NB4 (cell line): ENCODE measurements at regions not wholly inside any gene's neighbourhood (a gene's known extent, or its start where the extent isn't known, plus 50 kb on each side); places are given as distances from the start of the nearest gene placed in this dataset.

ENCODE experiments used
- CTCF ChIP-seq: IDR thresholded peaks from one replicate; pipeline ENCODE4 v1.5.1; 2012; ENCODE audit warnings: low read depth, low read length
- MAX ChIP-seq: IDR thresholded peaks from 2 replicates; pipeline ENCODE4 v1.6.1; 2011; ENCODE audit warnings: low read depth, low read length
- POLR2A ChIP-seq: IDR thresholded peaks from 2 replicates; pipeline ENCODE4 v1.6.1; 2011; ENCODE audit warnings: mild to moderate bottlenecking; ENCODE audit not compliant: insufficient read length; ENCODE audit errors: extremely low read depth

DNA sequence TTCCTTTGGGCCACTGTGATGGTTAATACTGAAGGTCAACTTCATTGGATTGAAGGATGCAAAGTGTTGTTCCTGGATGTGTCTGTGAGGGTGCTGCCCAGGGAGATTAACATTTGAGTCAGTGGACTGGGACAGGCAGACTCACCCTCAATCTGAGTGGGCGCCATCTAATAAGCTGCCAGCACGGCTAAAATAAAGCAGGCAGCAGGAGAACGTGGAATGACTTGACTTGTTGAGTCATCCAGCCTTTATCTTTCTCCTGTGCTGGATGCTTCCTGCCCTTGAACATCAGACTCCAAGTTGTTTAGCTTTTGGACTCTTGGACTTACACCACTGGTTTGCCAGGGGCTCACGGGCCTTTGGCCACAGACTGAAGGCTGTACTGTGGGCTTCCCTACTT lies 1046.9 kb downstream of the TYW1 start:
- TF ChIP-seq CTCF (no peak), MAX (no peak), POLR2A (no peak)
